Gastrocnemius medialis (tissue), 4 donors: ENCODE measurements at regions not wholly inside any gene's neighbourhood (a gene's known extent, or its start where the extent isn't known, plus 50 kb on each side); places are given as distances from the start of the nearest gene placed in this dataset.

Experiments
- ATAC-seq, 2 donors: fragments of 150-250 bp; one replicate each; pipeline ENCODE4 v1.9.1; 2016
- DNase-seq, 2 donors: peaks; one replicate each; pipeline ENCODE4 v3.0.0-alpha.2; 2019
- H3K27ac ChIP-seq, 4 donors: fragments of 200-600 bp; sonication (generic); 1 replicate in 1 of 4; 2 replicates in 3 of 4; pipeline ENCODE4 v1.5.1; 2016 to 2018; ENCODE audit warnings: mild to moderate bottlenecking in 2 of 4, moderate library complexity in 1 of 4
- H3K27me3 ChIP-seq, 3 donors: fragments of 200-600 bp; sonication (generic) in 2 of 3; 1 replicate in 1 of 3; 2 replicates in 2 of 3; pipeline versions ENCODE4 v1.5.1 to v1.6.0; 2016 to 2019; ENCODE audit warnings: mild to moderate bottlenecking in 1 of 3, moderate library complexity in 1 of 3
- H3K36me3 ChIP-seq, 2 donors: fragments of 200-600 bp; sonication (generic) in 1 of 2; one replicate each; pipeline ENCODE4 v1.5.1; 2017 to 2018
- H3K4me1 ChIP-seq, 2 donors: fragments of 200-600 bp; sonication (generic) in 1 of 2; one replicate each; pipeline ENCODE4 v1.5.1; 2016 to 2017; ENCODE audit warnings: mild to moderate bottlenecking in 2 of 2
- H3K4me3 ChIP-seq, 4 donors: fragments of 200-600 bp; sonication (generic) in 3 of 4; 1 replicate in 1 of 4; 2 replicates in 3 of 4; pipeline ENCODE4 v1.5.1; 2016 to 2019; ENCODE audit warnings: mild to moderate bottlenecking in 2 of 4
- H3K9me3 ChIP-seq, 3 donors: fragments of 200-600 bp; sonication (generic) in 2 of 3; 1 replicate in 1 of 3; 2 replicates in 2 of 3; pipeline ENCODE4 v1.5.1; 2016 to 2019
- POLR2A ChIP-seq, 2 donors: fragments of 450-650 bp; IDR thresholded peaks; one replicate each; pipeline ENCODE4 v1.6.1; 2017; ENCODE audit warnings: antibody characterized with exemption in 2 of 2, mild to moderate bottlenecking in 2 of 2, moderate library complexity in 2 of 2
- in situ Hi-C, 4 donors: fragments of 200-750 bp; cut with MboI; loops; one replicate each; pipeline versions ENCODE4 v1.15.0 to v1.8.0; 2017; ENCODE audit warnings: low sequenced_read_pairs in 4 of 4
- intact Hi-C: fragments of 100-400 bp; cut with DNase I; formaldehyde crosslinking; loops from one replicate; pipeline ENCODE4 v1.15.1; 2023; ENCODE audit warnings: low total_unique reads
- TF ChIP-seq, protein P1 (sequence below), 5 experiments: fragments of 450-650 bp in 3 of 5; fragments of 200-600 bp in 2 of 5; sonication (generic) in 2 of 5; IDR thresholded peaks in 4 of 5; conservative IDR thresholded peaks in 1 of 5; 1 replicate in 4 of 5; 2 replicates in 1 of 5; pipeline ENCODE4 v1.5.1; 2016 to 2019; ENCODE audit warnings: antibody characterized with exemption in 5 of 5, mild to moderate bottlenecking in 3 of 5, moderate library complexity in 3 of 5

DNA sequence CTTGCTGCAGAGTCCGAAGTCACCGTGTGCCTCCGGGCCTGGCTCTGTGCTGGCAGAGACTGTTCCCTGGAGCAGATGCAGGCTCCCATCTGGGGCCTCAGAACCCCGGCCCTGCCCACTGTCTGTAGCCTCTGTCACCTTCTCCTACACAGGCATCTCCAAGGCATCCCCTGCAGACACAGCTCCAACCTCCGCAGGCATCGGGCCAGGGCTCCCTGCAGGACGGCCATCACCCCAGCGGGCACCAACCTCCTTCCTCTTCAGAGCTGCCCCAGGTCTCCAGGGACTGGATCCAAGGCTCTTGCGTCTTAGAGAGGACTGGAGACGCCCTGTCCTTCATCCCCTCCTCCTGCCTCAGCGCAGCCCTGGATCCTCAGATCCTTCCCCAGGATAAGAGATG is 69.9 kb upstream of the MYL10 start:
- H3K27me3 ChIP-seq: peaks cover 0 to 8% (median 7%) of the 10 kb centered on the region in 3 donors
- in situ Hi-C loops: loop anchor here (25.0 kb wide), 3 partner anchors 113 to 563 kb away; partner anchors contain the start of gene CUX1 (in 2 of the 4)

DNA sequence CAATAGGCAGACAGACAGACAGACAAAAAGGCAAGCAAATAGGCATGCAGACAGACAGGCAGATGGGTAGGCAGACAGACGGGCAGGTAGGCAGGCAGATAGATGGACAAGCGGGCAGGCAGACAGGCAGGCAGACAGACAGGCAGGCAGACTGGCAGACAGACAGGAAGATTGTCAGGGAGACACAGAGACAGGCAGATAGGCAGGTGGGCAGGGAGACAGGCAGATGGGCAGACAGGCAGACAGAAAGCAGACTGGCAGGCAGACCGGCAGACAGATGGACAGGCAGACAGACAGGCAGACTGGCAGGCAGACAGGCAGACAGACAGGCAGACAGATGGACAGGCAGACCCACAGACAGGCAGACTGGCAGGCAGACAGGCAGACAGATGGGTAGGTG is 70.3 kb upstream of the MYL10 start:
- in situ Hi-C loops (loop anchor here (25.0 kb wide), 3 partner anchors 113 to 563 kb away; partner anchors contain the start of gene CUX1 (in 2 of the 4)), intact Hi-C loops (no loop called here)
- H3K4me1 ChIP-seq: no peaks in the 10 kb centered on the region
- no peak for ATAC-seq
- H3K4me3 ChIP-seq: no peak overlapping the region
- TF ChIP-seq, protein P1, sequence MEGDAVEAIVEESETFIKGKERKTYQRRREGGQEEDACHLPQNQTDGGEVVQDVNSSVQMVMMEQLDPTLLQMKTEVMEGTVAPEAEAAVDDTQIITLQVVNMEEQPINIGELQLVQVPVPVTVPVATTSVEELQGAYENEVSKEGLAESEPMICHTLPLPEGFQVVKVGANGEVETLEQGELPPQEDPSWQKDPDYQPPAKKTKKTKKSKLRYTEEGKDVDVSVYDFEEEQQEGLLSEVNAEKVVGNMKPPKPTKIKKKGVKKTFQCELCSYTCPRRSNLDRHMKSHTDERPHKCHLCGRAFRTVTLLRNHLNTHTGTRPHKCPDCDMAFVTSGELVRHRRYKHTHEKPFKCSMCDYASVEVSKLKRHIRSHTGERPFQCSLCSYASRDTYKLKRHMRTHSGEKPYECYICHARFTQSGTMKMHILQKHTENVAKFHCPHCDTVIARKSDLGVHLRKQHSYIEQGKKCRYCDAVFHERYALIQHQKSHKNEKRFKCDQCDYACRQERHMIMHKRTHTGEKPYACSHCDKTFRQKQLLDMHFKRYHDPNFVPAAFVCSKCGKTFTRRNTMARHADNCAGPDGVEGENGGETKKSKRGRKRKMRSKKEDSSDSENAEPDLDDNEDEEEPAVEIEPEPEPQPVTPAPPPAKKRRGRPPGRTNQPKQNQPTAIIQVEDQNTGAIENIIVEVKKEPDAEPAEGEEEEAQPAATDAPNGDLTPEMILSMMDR (IDR thresholded peaks at IDR 0.05 in 4 of 5, conservative IDR thresholded peaks at IDR 0.05 in 1 of 5): no peak
- no peak for TF ChIP-seq POLR2A (IDR thresholded peaks at IDR 0.05)
- no peaks in the 10 kb centered on the region for H3K36me3 ChIP-seq
- H3K27me3 ChIP-seq: peaks cover 0 to 8% (median 7%) of the 10 kb centered on the region in 3 donors
- H3K9me3 ChIP-seq: no peaks in the 10 kb centered on the region
- H3K27ac ChIP-seq: no peak overlapping the region
- DNase-seq: no peak

More for the DNA sequence above, 69.9 kb upstream of the MYL10 start:
- Histone ChIP-seq H3K4me3 (no peak overlapping the region), H3K36me3 (no peaks in the 10 kb centered on the region), H3K9me3 (no peaks in the 10 kb centered on the region), H3K4me1 (no peaks in the 10 kb centered on the region), H3K27ac (no peak overlapping the region)
- no peak for DNase-seq
- TF ChIP-seq POLR2A (IDR thresholded peaks at IDR 0.05): no peak
- TF ChIP-seq, protein P1 (IDR thresholded peaks at IDR 0.05 in 4 of 5, conservative IDR thresholded peaks at IDR 0.05 in 1 of 5): no peak
- no peak for ATAC-seq
- intact Hi-C loops: no loop called here

DNA sequence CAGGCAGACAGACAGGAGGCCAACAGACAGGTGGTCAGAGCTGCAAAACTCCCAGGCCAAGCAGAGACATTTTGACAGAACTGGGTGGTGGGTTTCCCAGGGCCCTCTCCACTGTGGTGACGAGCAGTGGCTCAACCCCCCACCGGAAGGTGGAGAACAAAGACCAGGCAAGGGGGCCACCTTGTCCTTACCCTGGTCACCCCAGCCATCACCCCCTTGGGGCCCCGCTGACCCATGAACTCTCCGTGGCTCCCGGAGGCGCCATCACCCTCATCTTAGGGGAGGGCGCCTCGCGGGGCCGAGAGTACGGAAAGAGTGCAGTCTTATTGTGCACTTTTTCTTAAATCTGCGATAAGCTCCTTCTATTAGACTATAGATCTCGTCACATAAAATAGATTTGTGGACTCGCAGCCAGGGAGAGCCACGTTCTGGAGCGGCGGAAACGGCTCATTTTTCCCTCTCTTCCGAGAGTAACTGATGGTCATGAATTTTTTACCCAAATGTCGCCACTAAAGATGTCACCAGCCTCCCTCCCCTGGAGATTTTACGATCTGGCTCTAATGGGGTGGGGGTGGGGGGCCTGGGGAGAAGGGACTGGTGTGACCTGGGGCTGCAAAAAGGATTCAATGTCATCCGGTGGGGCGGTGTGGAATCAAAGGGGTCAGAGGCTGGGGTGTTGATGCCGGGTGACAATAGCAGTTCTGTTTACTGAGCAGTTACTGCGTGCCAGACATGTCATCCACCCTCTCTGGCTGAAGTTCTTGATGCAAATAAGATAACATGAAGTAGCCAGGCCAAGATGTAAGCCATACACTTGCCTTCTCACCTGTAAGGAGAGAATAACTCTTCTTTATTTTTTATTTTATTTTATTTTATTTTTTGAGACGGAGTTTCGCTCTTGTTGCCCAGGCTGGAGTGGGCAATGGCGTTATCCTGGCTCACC is 71.1 kb upstream of the MYL10 start:
- H3K27ac ChIP-seq: no peak overlapping the region
- H3K27me3 ChIP-seq: peaks cover 0 to 8% (median 7%) of the 10 kb centered on the region in 3 donors
- in situ Hi-C loops: loop anchor here (25.0 kb wide), 3 partner anchors 112 to 562 kb away; partner anchors contain the start of gene CUX1 (in 2 of the 4)
- no peak for ATAC-seq
- no peaks in the 10 kb centered on the region for H3K4me1 ChIP-seq
- H3K9me3 ChIP-seq: no peaks in the 10 kb centered on the region
- intact Hi-C loops: no loop called here
- TF ChIP-seq, protein P1 (IDR thresholded peaks at IDR 0.05 in 4 of 5, conservative IDR thresholded peaks at IDR 0.05 in 1 of 5): no peak
- TF ChIP-seq POLR2A (IDR thresholded peaks at IDR 0.05): no peak
- H3K36me3 ChIP-seq: no peaks in the 10 kb centered on the region
- no peak overlapping the region for H3K4me3 ChIP-seq
- DNase-seq: no peak

DNA sequence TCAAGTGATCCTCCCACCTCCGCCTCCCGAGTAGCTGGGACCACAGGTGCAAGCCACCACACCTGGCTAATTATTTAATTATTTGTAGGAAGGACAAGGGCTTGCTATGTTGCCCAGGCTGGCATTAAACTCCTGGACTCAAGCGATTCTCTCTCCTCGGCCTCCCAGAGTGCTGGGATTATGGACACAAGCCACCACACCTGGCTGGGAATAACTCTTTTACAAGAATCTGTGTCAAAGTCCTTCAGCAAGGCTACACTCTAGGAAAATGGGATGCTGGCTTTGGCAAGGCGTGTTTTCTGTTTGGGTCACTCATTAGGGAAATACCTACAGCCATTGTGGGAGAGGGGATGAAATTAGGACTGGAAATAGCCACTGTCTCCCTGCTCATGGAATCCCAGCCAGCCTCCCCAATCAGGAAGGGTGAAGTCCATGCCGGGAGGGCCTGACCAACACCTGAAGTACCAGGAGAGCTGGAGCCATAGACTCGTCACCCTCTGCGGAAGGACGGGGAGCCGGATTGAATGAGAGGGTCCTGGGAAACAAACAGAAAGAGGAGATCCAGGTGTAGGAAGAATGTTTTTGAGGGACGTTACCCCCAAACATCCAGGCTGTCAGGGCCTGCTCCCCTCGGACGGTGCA is 72.2 kb upstream of the MYL10 start:
- ATAC-seq (no peak), DNase-seq (no peak)
- in situ Hi-C loops (no loop called here), intact Hi-C loops (no loop called here)
- Histone ChIP-seq H3K27me3 (peaks cover 0 to 10% (median 7%) of the 10 kb centered on the region in 3 donors), H3K4me1 (no peaks in the 10 kb centered on the region), H3K36me3 (no peaks in the 10 kb centered on the region), H3K9me3 (no peaks in the 10 kb centered on the region), H3K4me3 (no peak overlapping the region), H3K27ac (no peak overlapping the region)
- TF ChIP-seq POLR2A (IDR thresholded peaks at IDR 0.05): no peak
- TF ChIP-seq, protein P1 (IDR thresholded peaks at IDR 0.05 in 4 of 5, conservative IDR thresholded peaks at IDR 0.05 in 1 of 5): no peak
